HK-2 (cell line): ENCODE measurements at regions not wholly inside any gene's neighbourhood (a gene's known extent, or its start where the extent isn't known, plus 50 kb on each side); places are given as distances from the start of the nearest gene placed in this dataset.

Experiments
- DNase-seq: peaks from one replicate; pipeline ENCODE4 v3.0.0-alpha.2; 2018; ENCODE audit not compliant: unreplicated experiment

DNA sequence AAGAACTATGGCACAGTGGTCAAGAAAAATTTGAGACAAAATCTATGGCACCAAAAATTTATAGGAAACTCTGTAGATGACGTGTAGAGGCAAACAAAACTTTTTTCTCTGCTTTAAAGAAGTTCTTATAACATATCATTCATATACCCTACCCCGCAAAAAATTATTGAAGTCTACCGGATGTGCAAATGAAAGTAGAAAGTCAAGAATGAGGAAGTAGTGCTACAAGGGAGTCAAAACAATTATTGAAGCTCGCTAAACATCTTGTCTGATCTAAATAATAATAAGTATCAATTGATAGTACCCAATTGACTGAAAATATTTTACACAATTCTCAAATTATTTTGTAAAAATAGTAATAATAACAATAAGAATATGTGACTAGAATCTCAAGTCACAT is 398.5 kb downstream of the TAF11L14 start:
- DNase-seq = no peak

DNA sequence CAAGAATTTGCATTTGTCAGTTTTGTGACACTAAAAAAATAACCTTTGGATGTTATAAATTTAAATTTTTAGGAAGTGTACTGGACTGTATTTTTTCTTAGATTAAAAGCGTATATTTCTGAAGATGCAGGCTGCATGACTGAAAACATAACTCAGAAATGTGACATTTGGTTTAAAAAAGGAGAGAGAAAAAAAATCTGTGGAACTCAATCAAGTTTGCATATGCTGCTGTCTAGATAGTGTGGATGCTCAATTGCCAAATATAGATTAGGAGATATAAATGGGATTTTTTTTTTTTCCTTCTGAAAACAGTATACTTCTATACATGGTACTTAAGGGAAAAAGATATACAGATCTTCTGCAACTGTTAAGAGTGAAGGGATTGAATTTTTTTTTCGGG is 402.3 kb downstream of the TAF11L14 start:
- DNase-seq = no peak

DNA sequence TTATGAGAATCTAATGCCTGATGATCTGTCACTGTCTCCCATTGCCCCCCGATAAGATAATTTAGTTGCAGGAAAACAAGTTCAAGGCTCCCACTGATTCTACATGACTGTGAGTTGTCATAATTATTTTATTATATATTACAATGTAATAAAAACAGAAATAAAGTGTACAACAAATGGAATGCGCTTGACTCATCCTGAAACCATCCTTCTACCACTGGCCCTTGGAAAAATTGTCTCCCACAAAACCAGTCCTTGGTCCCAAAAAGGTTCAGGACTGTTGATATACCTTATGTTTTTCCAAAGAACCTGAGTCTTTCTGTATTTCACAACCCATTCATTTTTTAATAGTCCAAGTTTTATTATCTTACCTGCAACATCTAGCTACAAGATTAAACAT is 403.5 kb downstream of the TAF11L14 start:
- DNase-seq = no peak

DNA sequence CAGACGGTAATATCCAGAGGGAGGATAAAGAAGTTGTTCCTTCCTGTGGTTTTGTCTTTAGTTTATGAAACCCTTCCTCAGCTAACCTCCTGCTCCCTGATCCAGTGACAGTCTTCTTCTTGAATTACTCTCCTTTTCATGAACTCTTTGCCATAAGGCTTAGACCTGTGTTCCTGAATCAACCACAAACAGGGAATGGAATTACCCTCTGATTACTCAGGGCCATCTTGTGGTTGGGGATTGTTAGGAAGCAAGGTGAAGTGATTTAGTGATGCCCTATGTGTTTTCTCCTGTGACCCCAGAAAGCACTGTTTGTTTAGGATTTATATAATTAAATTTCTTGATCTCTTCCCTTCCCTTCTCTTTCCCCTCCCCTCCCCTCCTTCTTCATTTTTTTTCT is 409.1 kb downstream of the TAF11L14 start:
- DNase-seq = no peak

- no peak for DNase-seq
These were observed 414.2 kb downstream of the TAF11L14 start for GRCh38 chr5:18048449-18048848.

DNA sequence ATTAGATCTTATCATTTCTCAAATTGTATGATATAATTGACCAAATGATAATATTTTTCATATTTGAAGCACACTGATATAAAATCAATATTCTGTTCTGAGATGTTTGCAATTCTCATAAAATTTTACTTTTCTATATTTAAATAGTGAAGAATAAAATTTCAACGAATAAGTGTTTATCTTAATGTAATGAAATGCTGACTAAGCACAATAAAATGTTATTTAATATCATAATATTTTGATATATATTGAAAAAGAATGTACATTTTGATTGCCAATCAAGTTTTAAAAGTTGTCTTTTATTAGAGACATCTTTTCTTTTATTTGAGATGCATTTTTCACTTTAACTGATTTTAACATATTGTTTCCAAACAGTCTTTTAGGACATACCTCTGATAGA is 416.1 kb downstream of the TAF11L14 start:
- no peak for DNase-seq

GRCh38 chr5:18050776-18051175 is 416.5 kb downstream of the TAF11L14 start:
- DNase-seq = no peak

DNA sequence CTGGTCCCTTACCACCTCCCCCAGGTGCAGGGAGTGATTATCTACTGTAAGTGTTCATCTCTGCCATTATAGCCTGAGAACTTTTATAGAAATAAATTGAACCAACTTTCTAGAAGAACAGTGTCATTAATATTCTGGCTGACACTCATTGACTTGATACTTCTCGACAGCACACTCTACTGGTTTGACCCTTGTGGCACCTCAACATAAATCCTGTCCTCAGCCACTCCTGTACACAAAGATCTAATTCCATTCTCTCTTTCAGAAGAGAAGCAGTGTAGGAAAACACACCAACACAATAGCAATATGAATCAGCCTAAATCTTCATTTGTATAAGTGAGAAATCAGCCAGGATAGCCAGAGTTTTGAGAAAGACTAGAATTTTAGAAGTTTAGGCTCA is 417.7 kb downstream of the TAF11L14 start:
- no peak for DNase-seq

DNA sequence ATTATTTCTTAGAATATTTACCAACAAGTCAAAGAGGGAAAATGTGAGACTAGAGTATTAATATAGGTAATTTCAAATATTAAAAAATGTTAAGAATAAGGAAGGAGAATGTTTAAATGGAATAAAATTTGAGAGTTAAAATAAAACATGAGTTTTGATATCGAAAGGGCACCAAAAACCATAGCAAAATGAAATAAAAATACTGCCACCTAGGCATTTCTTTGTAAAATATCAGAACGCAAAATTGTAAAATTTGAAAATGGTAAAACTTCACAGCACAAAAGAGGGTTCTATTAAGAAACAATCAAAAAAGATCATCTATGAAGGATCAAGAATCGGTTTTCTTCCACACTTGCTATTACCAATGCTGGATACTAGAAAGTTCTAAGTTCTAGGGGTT is 418.3 kb downstream of the TAF11L14 start:
- DNase-seq = no peak

DNA sequence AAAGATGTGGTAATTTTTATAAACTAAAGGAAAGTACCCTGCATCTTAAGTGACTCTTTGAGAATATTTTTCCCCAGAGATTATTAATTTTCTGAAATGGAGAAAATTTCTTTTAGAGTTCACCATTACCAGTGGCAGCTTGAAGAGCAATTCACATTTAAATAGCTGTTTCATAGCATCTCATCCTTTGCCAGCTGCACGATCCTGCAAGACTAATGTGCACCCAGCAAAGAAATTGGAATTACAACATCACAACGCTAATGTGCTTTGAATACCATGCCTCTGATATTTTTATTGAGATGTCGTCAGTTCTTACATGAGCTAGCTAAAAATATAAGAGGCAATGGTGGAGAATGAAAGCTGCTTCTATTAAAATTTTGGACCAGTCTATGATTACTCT is 423.5 kb downstream of the TAF11L14 start:
- DNase-seq = no peak

- DNase-seq = no peak
These were observed 433.4 kb downstream of the TAF11L14 start for GRCh38 chr5:18067615-18068014.

DNA sequence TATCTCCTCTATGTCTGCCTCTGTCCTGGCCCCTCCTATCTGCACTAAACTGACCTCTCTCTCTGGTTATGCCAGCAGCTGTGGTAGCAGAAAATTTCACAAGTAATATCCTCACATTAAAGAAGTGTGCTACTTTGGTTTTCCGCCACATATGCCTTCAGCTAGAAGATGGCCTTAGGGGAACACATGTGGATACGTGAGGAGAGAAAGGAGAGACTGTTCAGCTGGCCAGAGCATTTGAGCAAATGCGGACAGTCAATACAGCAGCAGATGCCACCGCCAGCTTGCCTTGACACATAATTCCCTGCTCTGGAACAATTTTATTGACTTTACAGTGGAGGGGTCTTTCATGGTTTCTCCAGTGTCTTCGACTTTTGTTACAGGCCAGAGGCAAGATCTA is 434.6 kb downstream of the TAF11L14 start:
- no peak for DNase-seq

DNA sequence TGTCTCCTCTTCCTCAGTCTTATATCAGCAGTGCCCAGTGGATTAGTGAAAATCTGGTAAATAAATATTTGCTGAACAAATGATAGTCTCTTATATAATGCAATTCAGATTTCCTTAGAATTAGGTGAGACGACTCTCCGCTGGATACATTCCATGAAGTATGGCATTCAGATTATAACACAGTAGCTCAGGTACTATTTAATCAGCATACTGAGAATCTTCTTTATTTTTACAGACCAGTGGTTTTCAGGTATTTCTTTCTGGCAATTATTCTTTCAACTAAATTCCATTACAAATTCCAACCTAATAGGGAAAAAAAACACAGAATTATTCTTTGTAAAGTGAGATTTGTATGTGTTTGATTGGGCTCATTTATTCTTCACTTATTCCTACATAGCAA is 435.5 kb downstream of the TAF11L14 start:
- DNase-seq = no peak

DNA sequence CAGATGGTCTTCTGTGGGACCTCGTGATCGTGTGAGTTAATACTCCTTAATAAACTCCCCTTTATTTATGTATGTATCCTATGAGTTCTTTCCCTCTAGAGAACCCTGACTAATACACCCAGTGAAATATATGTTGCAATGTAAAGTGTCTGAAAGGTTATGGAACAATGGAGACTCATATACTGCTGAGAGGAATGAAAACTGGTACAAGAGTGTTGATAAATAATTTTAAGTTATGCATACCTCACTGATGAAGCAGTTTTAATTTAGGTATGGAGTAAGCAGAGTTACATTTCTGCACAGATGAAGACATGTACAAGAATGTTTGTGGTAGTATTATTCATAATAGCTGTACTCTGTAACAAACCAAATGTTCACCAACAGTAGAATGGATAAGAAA is 438.3 kb downstream of the TAF11L14 start:
- DNase-seq = no peak

GRCh38 chr5:18074961-18075360 is 440.7 kb downstream of the TAF11L14 start:
- DNase-seq = no peak

DNA sequence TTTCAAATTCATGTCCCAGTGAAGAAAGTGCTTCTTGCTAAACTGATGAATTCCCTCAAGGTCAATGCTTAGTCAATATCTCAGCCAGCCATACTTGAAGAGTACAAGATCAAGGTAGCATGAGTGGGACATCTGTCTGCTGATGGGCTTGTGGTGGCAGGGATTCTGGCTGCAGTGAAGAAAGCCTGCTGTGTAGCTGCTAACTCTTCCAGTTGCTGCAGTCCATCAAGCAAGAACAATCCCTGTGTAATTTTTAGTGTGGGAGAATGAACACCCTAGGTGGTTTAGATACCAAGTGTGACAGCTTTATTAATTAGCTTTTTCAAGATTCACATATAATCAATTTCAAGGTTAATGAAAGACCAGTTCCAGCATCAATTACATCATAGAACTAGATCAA is 443.9 kb downstream of the TAF11L14 start:
- DNase-seq = no peak

- no peak for DNase-seq
These were observed 445.6 kb downstream of the TAF11L14 start for GRCh38 chr5:18079831-18080230.

GRCh38 chr5:18088020-18088579 is 453.8 kb downstream of the TAF11L14 start:
- DNase-seq = no peak

GRCh38 chr5:18090177-18090576 is 455.9 kb downstream of the TAF11L14 start:
- DNase-seq = no peak

DNA sequence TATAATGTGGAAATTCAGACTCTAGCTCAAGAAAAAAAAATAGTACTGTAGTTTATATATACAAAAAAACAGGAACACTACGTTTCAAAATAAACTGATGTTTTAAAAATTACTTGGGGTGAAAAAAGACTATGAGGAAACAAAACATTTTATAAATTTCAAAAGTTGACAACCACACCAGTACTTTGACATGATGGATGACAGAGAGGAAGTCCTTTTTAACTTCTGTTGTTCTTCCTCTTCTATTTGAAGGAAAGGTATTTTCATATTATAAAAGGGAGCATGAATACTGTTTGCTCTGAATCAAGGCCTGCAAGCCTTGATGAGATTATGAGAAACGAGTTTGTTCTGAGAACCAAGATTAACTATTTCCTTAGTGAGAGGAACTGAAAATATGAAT is 456.9 kb downstream of the TAF11L14 start:
- DNase-seq = no peak

DNA sequence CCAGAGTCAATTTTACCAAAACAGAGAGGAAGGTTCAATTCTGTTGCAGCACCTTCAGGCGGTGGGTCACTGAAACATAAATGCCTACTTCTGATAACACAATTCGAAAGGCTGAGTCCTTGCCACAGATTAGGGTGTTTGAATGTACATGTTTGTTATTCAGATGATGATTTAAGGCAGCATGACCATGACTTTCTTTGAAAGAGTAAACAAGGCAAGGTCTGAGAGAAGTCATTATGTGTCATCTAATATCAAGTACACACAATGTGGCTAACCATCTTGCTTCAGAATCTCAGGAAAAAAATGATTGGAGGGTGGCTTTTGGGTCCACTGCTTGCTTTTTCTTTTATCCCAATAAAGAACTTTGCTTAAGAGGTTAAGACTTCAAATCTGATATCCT is 457.5 kb downstream of the TAF11L14 start:
- no peak for DNase-seq

- DNase-seq = no peak
These were observed 460.8 kb downstream of the TAF11L14 start for GRCh38 chr5:18095061-18095460.

GRCh38 chr5:18097817-18098216 is 463.6 kb downstream of the TAF11L14 start:
- DNase-seq = no peak

- no peak for DNase-seq
These were observed 464.4 kb downstream of the TAF11L14 start for GRCh38 chr5:18098691-18099090.

- no peak for DNase-seq
These were observed 465.0 kb downstream of the TAF11L14 start for GRCh38 chr5:18099261-18099660.
